OCI-LY1 (cell line): ENCODE measurements at regions not wholly inside any gene's neighbourhood (a gene's known extent, or its start where the extent isn't known, plus 50 kb on each side); places are given as distances from the start of the nearest gene placed in this dataset.

Experiments used
- H2AFZ ChIP-seq: fragments of 200-600 bp; sonication (generic), shearing (Covaris generic); 2 replicates; pipeline ENCODE4 v1.6.0; 2014; ENCODE audit warnings: antibody characterized with exemption, mild to moderate bottlenecking, low read length
- H3F3A ChIP-seq: fragments of 200-600 bp; sonication (generic), shearing (Covaris generic); 2 replicates; pipeline ENCODE4 v1.6.0; 2014; ENCODE audit warnings: mild to moderate bottlenecking, antibody characterized with exemption, low read length, moderate library complexity; ENCODE audit not compliant: insufficient read depth
- H3K27ac ChIP-seq: fragments of 200-600 bp; sonication (generic); 2 replicates; pipeline ENCODE4 v1.5.1; 2014; ENCODE audit warnings: low read length, mixed run types, mild to moderate bottlenecking, low read depth; ENCODE audit not compliant: poor library complexity, severe bottlenecking
- H3K27me3 ChIP-seq: fragments of 200-600 bp; sonication (generic); 2 replicates; pipeline ENCODE4 v1.6.0; 2014; ENCODE audit warnings: antibody characterized with exemption, mild to moderate bottlenecking, low read length, moderate library complexity; ENCODE audit not compliant: insufficient read depth
- H3K36me3 ChIP-seq: fragments of 200-600 bp; sonication (generic); 2 replicates; pipeline ENCODE4 v1.6.1; 2014; ENCODE audit warnings: mild to moderate bottlenecking, antibody characterized with exemption, low read length, moderate library complexity, mixed read lengths; ENCODE audit not compliant: insufficient read depth
- H3K4me1 ChIP-seq: fragments of 200-600 bp; sonication (generic); 2 replicates; pipeline ENCODE4 v1.5.1; 2014; ENCODE audit warnings: mild to moderate bottlenecking, low read length, moderate library complexity; ENCODE audit not compliant: insufficient read depth, severe bottlenecking
- H3K4me2 ChIP-seq: fragments of 200-600 bp; sonication (generic), shearing (Covaris generic); 2 replicates; pipeline ENCODE4 v1.6.1; 2014; ENCODE audit warnings: low read length
- H3K4me3 ChIP-seq: fragments of 200-600 bp; sonication (generic); 2 replicates; pipeline ENCODE4 v1.5.1; 2014; ENCODE audit warnings: low read length, low read depth, mild to moderate bottlenecking, mixed read lengths; ENCODE audit not compliant: poor library complexity, severe bottlenecking
- H3K79me2 ChIP-seq: fragments of 200-600 bp; shearing (Covaris generic); 2 replicates; pipeline ENCODE4 v1.6.1; 2016; ENCODE audit warnings: mixed run types, low read length, mixed read lengths; ENCODE audit not compliant: insufficient read depth
- H3K9ac ChIP-seq: fragments of 200-600 bp; sonication (generic), shearing (Covaris generic); 2 replicates; pipeline ENCODE4 v1.6.1; 2014; ENCODE audit warnings: mild to moderate bottlenecking, low read length, mixed read lengths
- H3K9me2 ChIP-seq: fragments of 200-600 bp; sonication (generic), shearing (Covaris generic); 2 replicates; pipeline ENCODE4 v1.6.1; 2014; ENCODE audit warnings: low read depth, mild to moderate bottlenecking, low read length, mixed read lengths
- H3K9me3 ChIP-seq: fragments of 200-600 bp; shearing (Covaris generic); 2 replicates; pipeline ENCODE4 v1.6.1; 2014; ENCODE audit warnings: low read length, mixed read lengths
- H4K20me1 ChIP-seq: fragments of 200-600 bp; sonication (generic), shearing (Covaris generic); 2 replicates; pipeline ENCODE4 v1.6.0; 2016; ENCODE audit warnings: mild to moderate bottlenecking, low read length; ENCODE audit not compliant: insufficient read depth
- CTCF ChIP-seq: fragments of 200-600 bp; sonication (generic), shearing (Covaris generic); IDR thresholded peaks from 2 replicates; pipeline ENCODE4 v1.5.1; 2017; ENCODE audit warnings: mild to moderate bottlenecking, antibody characterized with exemption, low read length, moderate library complexity, mixed read lengths
- EZH2 ChIP-seq: fragments of 200-600 bp; sonication (generic), shearing (Covaris generic); IDR thresholded peaks from 2 replicates; pipeline ENCODE4 v1.8.0; 2017; ENCODE audit warnings: borderline replicate concordance, mixed run types, mild to moderate bottlenecking, antibody characterized with exemption, low read length, moderate library complexity, mixed read lengths

GRCh38 chr2:188881434-188881833 lies 92.7 kb upstream of the COL3A1 start:
- Histone ChIP-seq H3K27ac (no peak overlapping the region), H2AFZ (no peak overlapping the region), H3F3A (no peaks in the 10 kb centered on the region), H3K9me2 (no peaks in the 10 kb centered on the region), H3K4me1 (no peaks in the 10 kb centered on the region), H3K79me2 (no peaks in the 10 kb centered on the region), H3K9ac (no peak overlapping the region), H3K27me3 (no peaks in the 10 kb centered on the region), H3K4me2 (no peak overlapping the region), H3K4me3 (no peak overlapping the region), H4K20me1 (no peaks in the 10 kb centered on the region), H3K9me3 (no peaks in the 10 kb centered on the region), H3K36me3 (no peaks in the 10 kb centered on the region)
- no peak for TF ChIP-seq CTCF
- no peak for TF ChIP-seq EZH2

- Histone ChIP-seq H3K9me3 (no peaks in the 10 kb centered on the region), H2AFZ (no peak overlapping the region), H3K36me3 (no peaks in the 10 kb centered on the region), H3K9ac (no peak overlapping the region), H3K27me3 (no peaks in the 10 kb centered on the region), H4K20me1 (no peaks in the 10 kb centered on the region), H3F3A (no peaks in the 10 kb centered on the region), H3K4me3 (no peak overlapping the region), H3K27ac (no peak overlapping the region), H3K79me2 (no peaks in the 10 kb centered on the region), H3K9me2 (no peaks in the 10 kb centered on the region), H3K4me1 (no peaks in the 10 kb centered on the region), H3K4me2 (no peak overlapping the region)
- TF ChIP-seq CTCF: no peak
- TF ChIP-seq EZH2: no peak
Measured at GRCh38 chr2:188884046-188884445, 90.1 kb upstream of the COL3A1 start.

- no peak overlapping the region for H3K27ac ChIP-seq
- H3K79me2 ChIP-seq: no peaks in the 10 kb centered on the region
- H3K4me2 ChIP-seq: no peak overlapping the region
- H2AFZ ChIP-seq: no peak overlapping the region
- H3K4me3 ChIP-seq: no peak overlapping the region
- no peak overlapping the region for H3K9ac ChIP-seq
- H3F3A ChIP-seq: no peaks in the 10 kb centered on the region
- no peaks in the 10 kb centered on the region for H3K4me1 ChIP-seq
- no peaks in the 10 kb centered on the region for H3K9me2 ChIP-seq
- H4K20me1 ChIP-seq: no peaks in the 10 kb centered on the region
- no peaks in the 10 kb centered on the region for H3K9me3 ChIP-seq
- no peaks in the 10 kb centered on the region for H3K36me3 ChIP-seq
- no peaks in the 10 kb centered on the region for H3K27me3 ChIP-seq
- TF ChIP-seq CTCF: no peak
- TF ChIP-seq EZH2: no peak
Measured at GRCh38 chr2:188884517-188884916, 89.7 kb upstream of the COL3A1 start.
